Germinal center (tissue), 1 donor: ENCODE measurements at regions not wholly inside any gene's neighbourhood (a gene's known extent, or its start where the extent isn't known, plus 50 kb on each side); places are given as distances from the start of the nearest gene placed in this dataset.
"Not testable (repeated sequence)": the region's sequence is repeated elsewhere in the genome, so short reads cannot be mapped to it uniquely, and the experiment has no call there.

Experiments used
- DNase-seq: peaks from one replicate; pipeline ENCODE4 v3.0.0; 2012; ENCODE audit warnings: mixed read lengths, low spot score

- DNase-seq = no peak
Measured at GRCh38 chr11:109680127-109680526, 258.1 kb downstream of the C11orf87 start.

- not testable (repeated sequence) for DNase-seq
Measured at GRCh38 chr11:109682788-109683187, 260.8 kb downstream of the C11orf87 start.

- no peak for DNase-seq
Measured at GRCh38 chr11:109695696-109696095, 273.7 kb downstream of the C11orf87 start.

- DNase-seq = no peak
Measured at GRCh38 chr11:109696191-109696897, 274.4 kb downstream of the C11orf87 start.

GRCh38 chr11:109697140-109697843 is 275.3 kb downstream of the C11orf87 start:
- DNase-seq = peak; percentile 12

- DNase-seq = no peak
Measured at GRCh38 chr11:109698237-109698636, 276.2 kb downstream of the C11orf87 start.

- DNase-seq = no peak
Measured at GRCh38 chr11:109704432-109704831, 282.4 kb downstream of the C11orf87 start.

- DNase-seq = no peak
Measured at GRCh38 chr11:109706945-109707344, 285.0 kb downstream of the C11orf87 start.

GRCh38 chr11:109707411-109707810 is 285.4 kb downstream of the C11orf87 start:
- DNase-seq = no peak

- no peak for DNase-seq
Measured at GRCh38 chr11:109708184-109708583, 286.2 kb downstream of the C11orf87 start.

GRCh38 chr11:109714444-109714843 is 292.5 kb downstream of the C11orf87 start:
- DNase-seq = not testable (repeated sequence)

GRCh38 chr11:109715424-109715823 is 293.4 kb downstream of the C11orf87 start:
- DNase-seq = not testable (repeated sequence)

GRCh38 chr11:109726061-109726460 is 304.1 kb downstream of the C11orf87 start:
- no peak for DNase-seq

GRCh38 chr11:109728056-109728455 is 306.1 kb downstream of the C11orf87 start:
- DNase-seq = no peak

GRCh38 chr11:109729761-109730160 is 307.8 kb downstream of the C11orf87 start:
- DNase-seq = no peak

- DNase-seq = no peak
Measured at GRCh38 chr11:109730669-109731068, 308.7 kb downstream of the C11orf87 start.

- DNase-seq = no peak
Measured at GRCh38 chr11:109731451-109731850, 309.5 kb downstream of the C11orf87 start.

- no peak for DNase-seq
Measured at GRCh38 chr11:109733245-109733644, 311.3 kb downstream of the C11orf87 start.

GRCh38 chr11:109734566-109734965 is 312.6 kb downstream of the C11orf87 start:
- no peak for DNase-seq

- no peak for DNase-seq
Measured at GRCh38 chr11:109735128-109735527, 313.1 kb downstream of the C11orf87 start.

- no peak for DNase-seq
Measured at GRCh38 chr11:109739379-109739778, 317.4 kb downstream of the C11orf87 start.

GRCh38 chr11:109745996-109746625 is 324.1 kb downstream of the C11orf87 start:
- DNase-seq = no peak

- DNase-seq = no peak
Measured at GRCh38 chr11:109747839-109748238, 325.8 kb downstream of the C11orf87 start.
